IMR-90 (cell line): ENCODE measurements at regions not wholly inside any gene's neighbourhood (a gene's known extent, or its start where the extent isn't known, plus 50 kb on each side); places are given as distances from the start of the nearest gene placed in this dataset.

ENCODE experiments used
- ATAC-seq: fragments of 200-7000 bp; cut with Tn5 transposase; 2 replicates; pipeline ENCODE4 v1.9.1; 2020; ENCODE audit warnings: low read depth, mild to moderate bottlenecking, moderate library complexity
- BruUV-seq: library from RNA; stranded (reverse); fragments of 400-500 nt; replicated peaks from 2 replicates; lab custom pipeline; 2021; lab: Mats Ljungman, UMichigan
- CTCF ChIA-PET: fragments of 300-600 bp; formaldehyde crosslinking; extraction: SDS; loops from one replicate; lab custom pipeline; 2021; ENCODE audit warnings: antibody characterized with exemption; lab: Yijun Ruan, JAX
- POLR2A ChIA-PET: fragments of 300-600 bp; sonication (Branson Sonifier 250); formaldehyde crosslinking; loops from one replicate; lab custom pipeline; 2022; ENCODE audit warnings: antibody characterized with exemption; ENCODE audit not compliant: unreplicated experiment; lab: Charles Lee
- DNase-seq: peaks from one replicate; pipeline ENCODE4 v3.0.0; 2013
- H2AFZ ChIP-seq: replicated peaks from 2 replicates; pipeline ENCODE3; 2013; ENCODE audit warnings: low read length, mild to moderate bottlenecking; ENCODE audit not compliant: poor library complexity
- H2AK5ac ChIP-seq: 2 replicates; pipeline ENCODE4 v1.6.1; 2013; ENCODE audit warnings: low read depth, low read length, inconsistent platforms
- H2AK9ac ChIP-seq: replicated peaks from 2 replicates; pipeline ENCODE3; 2013; ENCODE audit warnings: mild to moderate bottlenecking, low read depth, low read length, moderate library complexity; ENCODE audit not compliant: poor library complexity
- H2BK120ac ChIP-seq: 2 replicates; pipeline ENCODE4 v1.6.1; 2013; ENCODE audit warnings: low read depth, low read length, inconsistent platforms
- H2BK15ac ChIP-seq: 3 replicates; pipeline ENCODE4 v1.6.1; 2013; ENCODE audit warnings: low read depth, low read length, inconsistent platforms
- H2BK20ac ChIP-seq: 2 replicates; pipeline ENCODE4 v1.6.1; 2013; ENCODE audit warnings: low read depth, mild to moderate bottlenecking, inconsistent platforms, low read length, moderate library complexity
- H2BK5ac ChIP-seq: 2 replicates; pipeline ENCODE4 v1.6.1; 2013; ENCODE audit warnings: mild to moderate bottlenecking, low read depth, low read length, inconsistent platforms; ENCODE audit not compliant: poor library complexity, severe bottlenecking
- H3K14ac ChIP-seq: replicated peaks from 2 replicates; pipeline ENCODE4 v1.6.1; 2013; ENCODE audit warnings: low read depth, low read length, inconsistent platforms
- H3K18ac ChIP-seq: 2 replicates; pipeline ENCODE4 v1.6.1; 2013; ENCODE audit warnings: low read depth, low read length, control low read depth
- H3K23ac ChIP-seq: 2 replicates; pipeline ENCODE4 v1.6.1; 2013; ENCODE audit warnings: low read depth, low read length, inconsistent platforms
- H3K27ac ChIP-seq: 2 replicates; pipeline ENCODE4 v1.5.1; 2013; ENCODE audit warnings: mild to moderate bottlenecking, control low read depth, low read length; ENCODE audit not compliant: insufficient read depth
- H3K27me3 ChIP-seq: 2 replicates; pipeline ENCODE4 v1.6.1; 2013; ENCODE audit warnings: low read length; ENCODE audit not compliant: control insufficient read depth, insufficient read depth
- H3K36me3 ChIP-seq: 2 replicates; pipeline ENCODE4 v1.6.1; 2013; ENCODE audit warnings: low read length, mixed read lengths; ENCODE audit not compliant: control insufficient read depth, insufficient read depth
- H3K4ac ChIP-seq: 2 replicates; pipeline ENCODE4 v1.6.1; 2013; ENCODE audit warnings: low read depth, low read length, inconsistent platforms
- H3K4me1 ChIP-seq: 2 replicates; pipeline ENCODE4 v1.6.1; 2013; ENCODE audit warnings: low read length, mixed read lengths; ENCODE audit not compliant: control insufficient read depth, insufficient read depth
- H3K4me2 ChIP-seq: 2 replicates; pipeline ENCODE4 v1.6.1; 2013; ENCODE audit warnings: low read depth, mild to moderate bottlenecking, control low read depth, low read length, moderate library complexity
- H3K4me3 ChIP-seq: 2 replicates; pipeline ENCODE4 v1.5.1; 2013; ENCODE audit warnings: low read depth, mild to moderate bottlenecking, control low read depth, low read length, moderate library complexity; ENCODE audit not compliant: insufficient read depth
- H3K56ac ChIP-seq: 2 replicates; pipeline ENCODE4 v1.6.1; 2013; ENCODE audit warnings: low read length, inconsistent platforms; ENCODE audit not compliant: insufficient read depth; ENCODE audit errors: extremely low read depth
- H3K79me1 ChIP-seq, 2 experiments: 2 replicates each; pipeline ENCODE4 v1.6.1; 2013; ENCODE audit warnings: low read length in 2 of 2, inconsistent platforms in 1 of 2, low read depth in 1 of 2
- H3K9ac ChIP-seq: 2 replicates; pipeline ENCODE4 v1.6.1; 2013; ENCODE audit warnings: low read depth, low read length, control low read depth
- H3K9me1 ChIP-seq: 2 replicates; pipeline ENCODE4 v1.6.1; 2013; ENCODE audit warnings: low read length, inconsistent platforms; ENCODE audit not compliant: insufficient read depth
- H3K9me3 ChIP-seq: 2 replicates; pipeline ENCODE4 v1.6.1; 2013; ENCODE audit warnings: low read length; ENCODE audit not compliant: control insufficient read depth, insufficient read depth
- H4K20me1 ChIP-seq: 2 replicates; pipeline ENCODE4 v1.6.1; 2013; ENCODE audit warnings: low read length, inconsistent platforms; ENCODE audit not compliant: insufficient read depth
- H4K5ac ChIP-seq: 2 replicates; pipeline ENCODE4 v1.6.1; 2013; ENCODE audit warnings: mild to moderate bottlenecking, low read depth, low read length, control low read depth
- H4K8ac ChIP-seq, 2 experiments: 2 replicates each; pipeline ENCODE4 v1.6.1; 2013; ENCODE audit warnings: low read depth in 2 of 2, low read length in 2 of 2, control low read depth in 1 of 2, inconsistent platforms in 1 of 2
- H4K91ac ChIP-seq: 2 replicates; pipeline ENCODE4 v1.6.1; 2013; ENCODE audit warnings: low read depth, low read length, inconsistent platforms; ENCODE audit not compliant: insufficient read depth
- POLR2A ChIP-seq: IDR thresholded peaks from 2 replicates; pipeline ENCODE4 v1.6.1; 2012; ENCODE audit warnings: mild to moderate bottlenecking, low read depth, low read length
- WGBS, 2 experiments: methylation state at CpG; one replicate each; pipeline versions ENCODE4 v1.1.5 to v1.1.7; 2013; ENCODE audit warnings: missing lambda C conversion rate in 2 of 2; ENCODE audit not compliant: insufficient read length in 1 of 2; ENCODE audit errors: extremely low coverage in 2 of 2; 5-methylcytosine and 5-hydroxymethylcytosine counted together
- dilution Hi-C: fragments of 300-500 bp; cut with HindIII; formaldehyde crosslinking; loops from one replicate; pipeline ENCODE4 v1.14.3; 2018; ENCODE audit warnings: low sequenced_read_pairs; ENCODE audit not compliant: unreplicated experiment
- in situ Hi-C: fragments of 300-500 bp; cut with MboI; formaldehyde crosslinking; loops from 3 replicates; pipeline ENCODE4 v1.14.3; 2019; ENCODE audit warnings: low sequenced_read_pairs, inconsistent platforms, mixed read lengths
- intact Hi-C: fragments of 100-400 bp; cut with micrococcal nuclease; formaldehyde crosslinking; loops from 2 replicates; pipeline ENCODE4 v1.10.0; 2022

GRCh38 chr10:57468894-57469432 is 798.7 kb downstream of the IPMK start:
- Histone ChIP-seq H4K20me1 (no peaks in the 10 kb centered on the region), H3K27me3 (no peaks in the 10 kb centered on the region), H2BK5ac (no peak overlapping the region), H3K4me3 (no peak overlapping the region), H3K4ac (no peak overlapping the region), H3K23ac (no peak overlapping the region), H3K79me1 (no peaks in the 10 kb centered on the region), H2AK5ac (no peak overlapping the region), H3K14ac (no peak overlapping the region), H3K4me1 (no peaks in the 10 kb centered on the region), H2BK120ac (no peak overlapping the region), H4K5ac (no peak overlapping the region), H2BK20ac (no peak overlapping the region), H3K36me3 (no peaks in the 10 kb centered on the region), H3K9me1 (no peaks in the 10 kb centered on the region), H4K91ac (no peak overlapping the region), H2AFZ (no peak overlapping the region), H4K8ac (no peak overlapping the region), H2BK15ac (no peak overlapping the region), H3K4me2 (no peak overlapping the region), H3K9me3 (no peaks in the 10 kb centered on the region), H3K27ac (no peak overlapping the region), H3K18ac (no peak overlapping the region), H3K56ac (no peak overlapping the region), H3K9ac (no peak overlapping the region), H2AK9ac (no peak overlapping the region)
- 49% methylated on average over 2 of the region's 4 CpGs; no CpG with 5 or more reads in 1 of the 2 experiments for WGBS, 2 experiments
- BruUV-seq, result no TSS peak
- no peak for ATAC-seq
- dilution Hi-C loops, result no loop called here
- CTCF ChIA-PET, result no interaction called here
- DNase-seq, result no peak
- intact Hi-C loops, result no loop called here
- in situ Hi-C loops, result no loop called here
- POLR2A ChIA-PET, result no interaction called here
- TF ChIP-seq POLR2A, result no peak
